IPS-15b (cell line): ENCODE measurements at regions not wholly inside any gene's neighbourhood (a gene's known extent, or its start where the extent isn't known, plus 50 kb on each side); places are given as distances from the start of the nearest gene placed in this dataset.
"Not testable (repeated sequence)": the region's sequence is repeated elsewhere in the genome, so short reads cannot be mapped to it uniquely, and the experiment has no call there.

Source experiments
- H3K27me3 ChIP-seq: one replicate; pipeline ENCODE4 v1.6.1; 2013; ENCODE audit warnings: low read length; ENCODE audit not compliant: control insufficient read depth, insufficient read depth
- H3K36me3 ChIP-seq: one replicate; pipeline ENCODE4 v1.6.1; 2013; ENCODE audit warnings: low read length; ENCODE audit not compliant: control insufficient read depth, insufficient read depth
- H3K4me1 ChIP-seq: one replicate; pipeline ENCODE4 v1.6.1; 2013; ENCODE audit warnings: mild to moderate bottlenecking, low read length; ENCODE audit not compliant: control insufficient read depth, insufficient read depth
- H3K4me3 ChIP-seq: one replicate; pipeline ENCODE4 v1.5.1; 2013; ENCODE audit warnings: low read depth, low read length
- H3K9ac ChIP-seq: one replicate; pipeline ENCODE4 v1.6.1; 2013; ENCODE audit warnings: low read depth, mild to moderate bottlenecking, low read length
- H3K9me3 ChIP-seq: one replicate; pipeline ENCODE4 v1.6.1; 2013; ENCODE audit warnings: mild to moderate bottlenecking, low read length; ENCODE audit not compliant: control insufficient read depth, insufficient read depth

DNA sequence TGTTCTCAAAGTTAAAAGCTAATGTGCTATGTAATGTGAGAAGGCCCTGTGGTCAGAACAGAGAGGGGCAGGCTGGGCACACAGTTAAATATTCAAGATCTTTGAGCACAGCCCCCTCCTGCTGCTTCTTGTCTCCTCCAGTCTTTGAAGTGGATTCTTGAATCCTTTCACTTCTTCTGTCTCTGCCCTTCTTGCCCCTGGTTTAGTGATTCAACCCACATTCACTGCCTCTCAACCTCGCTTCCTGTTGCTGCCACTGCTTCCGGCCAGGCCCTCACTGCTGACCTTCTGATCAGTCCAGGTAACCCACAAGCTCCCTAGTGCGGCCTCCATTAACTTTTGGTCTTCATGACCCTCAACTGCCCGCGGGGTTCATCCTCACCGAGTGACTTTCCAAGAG lies 417.3 kb upstream of the NOX3 start:
- Histone ChIP-seq H3K9ac (no peak overlapping the region), H3K27me3 (no peaks in the 10 kb centered on the region), H3K36me3 (no peaks in the 10 kb centered on the region), H3K4me1 (no peaks in the 10 kb centered on the region), H3K4me3 (no peak overlapping the region), H3K9me3 (no peaks in the 10 kb centered on the region)

DNA sequence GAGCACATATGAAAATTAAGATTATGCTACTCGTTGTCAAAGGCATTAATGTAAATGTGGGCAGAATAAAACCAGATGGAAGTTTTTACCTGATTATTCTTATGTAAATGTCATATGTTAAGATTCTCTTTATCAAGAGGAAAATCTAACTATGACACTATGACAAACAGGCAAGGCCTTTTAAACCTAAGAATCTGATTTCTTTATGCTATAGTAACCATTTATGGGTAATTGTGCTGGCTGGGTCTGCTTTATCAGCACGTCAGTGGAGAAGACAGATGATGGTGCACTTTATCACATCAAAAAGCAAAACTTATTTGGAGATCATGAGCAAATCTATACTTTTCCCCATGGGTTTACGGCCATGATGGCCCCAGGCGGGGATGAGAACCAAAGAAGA lies 412.0 kb upstream of the NOX3 start:
- Histone ChIP-seq H3K4me1 (no peaks in the 10 kb centered on the region), H3K9me3 (no peaks in the 10 kb centered on the region), H3K9ac (no peak overlapping the region), H3K36me3 (no peaks in the 10 kb centered on the region), H3K27me3 (no peaks in the 10 kb centered on the region), H3K4me3 (no peak overlapping the region)

DNA sequence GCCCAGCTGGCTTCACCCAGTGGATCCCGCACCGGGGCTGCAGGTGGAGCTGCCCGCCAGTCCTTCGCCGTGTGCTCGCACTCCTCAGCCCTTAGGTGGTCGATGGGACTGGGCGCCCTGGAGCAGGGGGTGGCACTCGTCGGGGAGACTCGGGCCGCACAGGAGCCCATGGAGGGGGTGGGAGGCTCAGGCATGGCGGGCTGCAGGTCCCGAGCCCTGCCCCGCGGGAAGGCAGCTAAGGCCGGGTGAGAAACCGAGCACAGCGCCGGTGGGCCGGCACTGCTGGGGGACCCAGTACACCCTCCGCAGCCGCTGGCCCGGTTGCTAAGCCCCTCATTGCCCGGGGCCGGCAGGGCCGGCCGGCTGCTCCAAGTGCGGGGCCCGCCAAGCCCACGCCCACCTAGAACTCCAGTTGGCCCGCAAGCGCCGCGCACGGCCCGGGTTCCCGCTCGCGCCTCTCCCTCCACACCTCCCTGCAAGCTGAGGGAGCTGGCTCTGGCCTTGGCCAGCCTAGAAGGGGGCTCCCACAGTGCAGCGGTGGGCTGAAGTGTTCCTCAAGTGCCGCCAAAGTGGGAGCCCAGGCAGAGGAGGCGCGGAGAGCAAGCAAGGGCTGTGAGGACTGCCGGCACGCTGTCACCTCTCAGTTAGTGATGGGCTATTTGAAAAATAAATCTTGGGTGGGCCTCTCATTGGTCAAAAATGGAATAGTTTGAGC lies 411.2 kb upstream of the NOX3 start:
- not testable (repeated sequence) for H3K9me3 ChIP-seq, H3K4me1 ChIP-seq, H3K27me3 ChIP-seq, H3K4me3 ChIP-seq, H3K36me3 ChIP-seq, H3K9ac ChIP-seq

DNA sequence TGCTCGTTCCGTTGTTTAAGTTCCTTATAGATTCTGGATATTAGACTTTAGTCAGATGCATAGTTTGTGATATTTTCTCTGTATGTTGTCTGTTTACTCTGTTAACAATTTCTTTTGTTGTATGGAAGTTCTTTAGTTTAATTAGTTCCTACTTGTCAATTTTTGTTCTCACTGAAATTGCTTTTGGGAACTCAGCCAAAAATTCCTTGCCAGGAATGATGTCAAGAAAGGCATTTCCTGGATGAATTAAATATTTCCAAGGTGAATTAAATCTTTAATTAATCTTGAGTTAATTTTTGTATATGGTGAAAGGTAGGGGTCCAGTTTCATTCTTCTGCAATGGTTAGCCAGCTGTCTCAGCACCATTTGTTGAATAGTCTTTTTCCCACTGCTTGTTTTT lies 406.2 kb upstream of the NOX3 start:
- Histone ChIP-seq H3K9me3 (peaks cover 6% of the 10 kb centered on the region), H3K36me3 (peaks cover 4% of the 10 kb centered on the region), H3K4me3 (no peak overlapping the region), H3K27me3 (no peaks in the 10 kb centered on the region), H3K4me1 (no peaks in the 10 kb centered on the region), H3K9ac (no peak overlapping the region)

DNA sequence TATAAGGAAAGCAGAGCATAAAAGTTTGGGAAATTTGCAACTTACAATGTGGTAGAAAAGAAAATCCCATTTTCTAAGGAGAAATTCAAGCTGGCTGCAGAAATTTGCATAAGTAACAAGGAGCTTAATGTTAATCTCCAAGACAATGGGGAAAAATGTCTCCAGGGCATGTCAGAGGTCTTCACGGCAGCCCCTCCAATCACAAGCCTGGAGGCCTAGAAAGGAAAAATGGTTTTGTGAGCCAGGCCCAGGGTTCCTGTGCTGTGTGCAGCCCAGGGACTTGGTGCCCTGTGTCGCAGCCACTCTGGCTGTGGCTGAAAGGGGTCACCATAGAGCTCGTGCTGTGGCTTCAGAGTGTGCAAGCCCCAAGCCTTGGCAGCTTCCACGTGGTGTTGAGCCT lies 403.3 kb upstream of the NOX3 start:
- not testable (repeated sequence) for H3K4me1 ChIP-seq

DNA sequence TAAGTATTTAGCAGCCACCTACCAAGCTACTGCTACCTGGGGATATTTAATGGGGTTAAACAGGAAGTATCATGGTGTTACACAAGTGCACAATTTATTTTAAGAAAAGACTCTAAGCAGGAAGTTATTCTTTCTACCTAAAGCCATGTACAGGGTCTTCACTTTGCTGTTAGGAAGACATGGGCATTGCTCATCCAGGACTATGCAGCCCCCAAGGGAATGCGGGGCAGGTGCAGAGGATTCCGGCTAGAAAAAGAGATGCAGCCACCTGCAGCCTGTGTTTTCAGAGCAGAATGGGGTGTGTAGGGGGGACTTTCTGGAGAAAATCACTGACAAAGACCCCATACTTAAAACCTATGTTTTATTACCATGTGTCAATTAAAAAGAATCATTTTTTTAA lies 399.1 kb upstream of the NOX3 start:
- Histone ChIP-seq H3K9ac (no peak overlapping the region), H3K4me1 (no peaks in the 10 kb centered on the region), H3K36me3 (peaks cover 4% of the 10 kb centered on the region), H3K9me3 (peaks cover 6% of the 10 kb centered on the region), H3K4me3 (no peak overlapping the region), H3K27me3 (no peaks in the 10 kb centered on the region)

More for the DNA sequence above, 403.3 kb upstream of the NOX3 start:
- H3K27me3 ChIP-seq, H3K9me3 ChIP-seq, H3K9ac ChIP-seq, H3K36me3 ChIP-seq, H3K4me3 ChIP-seq: not testable (repeated sequence)

DNA sequence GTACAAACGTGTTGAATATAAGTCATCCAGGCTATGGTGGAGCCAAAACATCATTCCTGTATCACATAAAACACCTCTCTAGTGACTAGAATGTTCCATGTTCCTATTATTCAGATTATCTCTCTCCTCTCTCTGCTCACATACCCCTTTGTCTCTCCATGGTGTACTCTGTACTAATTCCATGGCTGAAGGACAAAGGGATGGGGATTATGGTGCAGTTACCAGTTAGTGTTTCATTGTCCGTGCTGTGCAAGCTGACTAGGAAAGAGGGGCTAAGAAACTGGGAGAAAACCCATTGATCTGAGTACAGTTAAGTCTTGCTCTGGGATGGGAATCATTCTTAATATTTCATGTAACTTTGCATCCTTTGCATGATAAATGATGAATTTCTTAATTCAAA lies 397.4 kb upstream of the NOX3 start:
- Histone ChIP-seq H3K9me3 (no peaks in the 10 kb centered on the region), H3K27me3 (no peaks in the 10 kb centered on the region), H3K36me3 (no peaks in the 10 kb centered on the region), H3K4me3 (no peak overlapping the region), H3K9ac (no peak overlapping the region), H3K4me1 (no peaks in the 10 kb centered on the region)

DNA sequence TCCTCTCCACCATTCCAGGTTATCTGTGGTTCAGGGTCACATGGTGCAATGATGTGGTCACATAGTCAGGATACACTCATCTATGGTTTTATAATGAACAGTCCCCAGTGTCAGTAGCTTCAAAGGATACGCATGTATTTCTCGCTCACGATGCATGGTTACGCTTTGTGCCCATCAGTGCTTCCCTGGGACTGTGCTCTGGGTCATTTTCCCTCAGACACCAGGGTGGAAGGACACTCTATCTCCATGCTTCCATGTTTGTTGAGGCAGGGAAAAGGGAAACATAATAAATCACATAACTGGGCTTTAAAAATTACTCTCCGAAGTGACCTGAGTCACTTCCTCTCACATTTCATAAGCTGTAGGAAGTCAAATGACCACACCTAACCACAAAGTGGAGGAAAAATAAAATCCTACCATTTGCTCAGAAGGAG lies 394.8 kb upstream of the NOX3 start:
- H3K4me3 ChIP-seq, result no peak overlapping the region
- no peak overlapping the region for H3K9ac ChIP-seq
- H3K36me3 ChIP-seq, result no peaks in the 10 kb centered on the region
- H3K9me3 ChIP-seq, result no peaks in the 10 kb centered on the region
- H3K27me3 ChIP-seq, result no peaks in the 10 kb centered on the region
- no peaks in the 10 kb centered on the region for H3K4me1 ChIP-seq

DNA sequence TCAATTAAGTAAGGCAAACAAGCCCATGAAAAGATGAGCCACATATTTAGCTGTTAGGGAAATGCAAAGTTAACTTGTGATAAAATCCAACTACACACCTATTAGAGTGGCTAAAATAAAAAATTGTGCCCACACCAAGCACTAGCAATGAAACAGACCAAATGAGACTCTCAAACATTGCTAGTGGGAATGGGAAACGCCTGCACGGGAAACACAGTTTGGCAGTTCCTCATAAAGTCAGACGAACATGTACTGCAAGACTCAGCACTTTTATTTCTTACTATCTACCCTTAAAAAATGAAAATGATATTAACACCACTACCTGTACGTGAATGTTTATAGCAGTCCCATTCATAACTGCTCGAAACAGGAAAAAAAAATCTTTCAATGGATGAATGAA lies 392.1 kb upstream of the NOX3 start:
- Histone ChIP-seq H3K36me3 (no peaks in the 10 kb centered on the region), H3K4me1 (no peaks in the 10 kb centered on the region), H3K9me3 (no peaks in the 10 kb centered on the region), H3K4me3 (no peak overlapping the region), H3K9ac (no peak overlapping the region), H3K27me3 (no peaks in the 10 kb centered on the region)

DNA sequence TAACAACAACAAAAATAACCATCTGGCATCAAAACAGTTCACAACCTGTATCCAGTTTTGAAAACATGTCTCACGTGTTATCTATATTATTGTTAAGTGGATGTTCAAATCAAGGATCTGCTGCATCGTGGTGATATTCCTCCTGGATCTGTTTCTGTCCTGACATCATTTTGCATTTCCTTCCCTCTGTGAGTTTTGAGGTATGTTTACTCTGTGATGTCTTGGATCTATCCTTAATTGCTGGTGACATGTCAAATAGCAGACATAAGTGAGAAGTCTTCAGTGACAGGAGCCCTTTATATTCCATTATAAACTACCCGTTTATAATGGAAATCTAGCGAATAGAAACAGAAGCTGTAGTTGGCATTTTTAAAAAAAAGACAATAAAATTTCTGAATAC lies 381.8 kb upstream of the NOX3 start:
- no peaks in the 10 kb centered on the region for H3K9me3 ChIP-seq
- H3K36me3 ChIP-seq, result no peaks in the 10 kb centered on the region
- no peak overlapping the region for H3K9ac ChIP-seq
- no peaks in the 10 kb centered on the region for H3K4me1 ChIP-seq
- H3K4me3 ChIP-seq, result no peak overlapping the region
- H3K27me3 ChIP-seq, result no peaks in the 10 kb centered on the region

DNA sequence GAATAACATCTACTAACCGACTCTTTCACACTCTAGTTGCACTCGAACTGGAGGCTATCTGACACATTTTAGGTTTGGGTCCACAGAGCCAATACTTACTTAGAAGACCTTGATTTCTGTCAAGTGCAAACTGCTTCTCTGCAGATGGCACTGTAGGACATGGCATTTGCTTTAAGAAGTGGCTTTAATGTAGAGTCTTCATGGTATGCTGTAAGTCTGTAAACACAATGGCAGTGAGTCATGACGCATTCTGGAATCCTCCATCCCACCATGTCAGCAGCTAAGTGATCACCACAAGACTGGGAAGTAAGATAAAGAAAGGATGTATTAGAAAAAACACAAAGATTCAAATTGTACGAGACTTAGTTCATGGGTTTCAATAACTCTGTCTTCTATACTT lies 377.0 kb upstream of the NOX3 start:
- no peaks in the 10 kb centered on the region for H3K27me3 ChIP-seq
- H3K9me3 ChIP-seq, result no peaks in the 10 kb centered on the region
- no peaks in the 10 kb centered on the region for H3K4me1 ChIP-seq
- no peak overlapping the region for H3K9ac ChIP-seq
- H3K36me3 ChIP-seq, result no peaks in the 10 kb centered on the region
- H3K4me3 ChIP-seq, result no peak overlapping the region

DNA sequence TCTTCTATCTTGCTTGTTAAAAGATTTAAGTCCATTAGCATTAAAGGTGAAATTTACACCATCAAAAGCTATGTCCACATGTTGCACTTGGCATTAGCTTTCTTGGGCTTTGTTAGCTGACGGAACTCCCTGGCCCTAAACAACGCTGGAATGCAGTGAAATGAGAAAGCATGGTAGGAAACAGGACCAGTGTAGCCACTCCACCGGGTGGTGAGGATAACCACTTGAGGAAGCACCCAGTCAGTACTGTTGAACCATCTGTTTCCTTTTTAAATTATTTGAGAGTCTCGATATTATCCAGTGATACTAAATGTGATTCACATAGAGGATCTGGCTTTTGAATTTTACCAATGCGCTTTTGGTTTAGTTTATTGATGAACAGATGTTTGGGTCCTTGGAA lies 374.9 kb upstream of the NOX3 start:
- H3K36me3 ChIP-seq, result no peaks in the 10 kb centered on the region
- H3K9me3 ChIP-seq, result no peaks in the 10 kb centered on the region
- no peak overlapping the region for H3K9ac ChIP-seq
- H3K27me3 ChIP-seq, result no peaks in the 10 kb centered on the region
- no peaks in the 10 kb centered on the region for H3K4me1 ChIP-seq
- H3K4me3 ChIP-seq, result no peak overlapping the region
